CD4-positive, CD25-positive, alpha-beta regulatory T cell (primary cell): ENCODE measurements at regions not wholly inside any gene's neighbourhood (a gene's known extent, or its start where the extent isn't known, plus 50 kb on each side); places are given as distances from the start of the nearest gene placed in this dataset.
A peak's percentile ranks its signal among the peaks of the same experiment; 100 is the strongest.
"Not testable (repeated sequence)": the region's sequence is repeated elsewhere in the genome, so short reads cannot be mapped to it uniquely, and the experiment has no call there.

ENCODE experiments used
- ATAC-seq, 2 donors: fragments of 150-1000 bp; cut with Tn5 transposase; one replicate each; pipeline ENCODE4 v1.10.0; 2021; ENCODE audit warnings: low read depth in 2 of 2, moderate number of reproducible peaks in 2 of 2, moderate library complexity in 1 of 2
- DNase-seq, 3 donors: peaks; one replicate each; pipeline versions ENCODE4 v3.0.0 to v3.0.0-alpha.2; 2012 to 2022; ENCODE audit warnings: mixed read lengths in 1 of 3
- H3K27ac ChIP-seq: one replicate; pipeline ENCODE4 v1.7.0; 2013; ENCODE audit warnings: mild to moderate bottlenecking, low read length; ENCODE audit not compliant: insufficient read depth, poor library complexity, severe bottlenecking
- H3K27me3 ChIP-seq: one replicate; pipeline ENCODE4 v1.7.0; 2013; ENCODE audit warnings: low read length; ENCODE audit not compliant: control insufficient read depth, insufficient read depth
- H3K36me3 ChIP-seq: one replicate; pipeline ENCODE4 v1.7.0; 2013; ENCODE audit warnings: mild to moderate bottlenecking, low read length, moderate library complexity; ENCODE audit not compliant: control insufficient read depth, insufficient read depth
- H3K4me1 ChIP-seq: 2 replicates; pipeline ENCODE4 v1.7.0; 2013; ENCODE audit warnings: mild to moderate bottlenecking, low read length; ENCODE audit not compliant: insufficient read depth, control insufficient read depth, poor library complexity, severe bottlenecking
- H3K4me3 ChIP-seq: one replicate; pipeline ENCODE4 v1.7.0; 2013; ENCODE audit warnings: low read depth, mild to moderate bottlenecking, low read length, moderate library complexity
- H3K9me3 ChIP-seq, 2 experiments: 1 replicate in 1 of 2; 2 replicates in 1 of 2; pipeline ENCODE4 v1.7.0; 2013; ENCODE audit warnings: low read length in 2 of 2, mild to moderate bottlenecking in 1 of 2, moderate library complexity in 1 of 2; ENCODE audit not compliant: control insufficient read depth in 2 of 2
- H3K27ac Mint-ChIP-seq, 3 donors: one replicate each; pipeline ENCODE4 v1.8.0; 2020 to 2022; ENCODE audit warnings: mild to moderate bottlenecking in 3 of 3, mixed read lengths in 3 of 3, moderate library complexity in 2 of 3
- H3K27me3 Mint-ChIP-seq: one replicate; pipeline ENCODE4 v1.8.0; 2022; ENCODE audit warnings: mild to moderate bottlenecking, mixed read lengths
- H3K36me3 Mint-ChIP-seq: one replicate; pipeline ENCODE4 v1.8.0; 2020; ENCODE audit warnings: mixed read lengths
- H3K4me1 Mint-ChIP-seq, 4 donors: one replicate each; pipeline ENCODE4 v1.8.0; 2020 to 2022; ENCODE audit warnings: mixed read lengths in 4 of 4, mild to moderate bottlenecking in 1 of 4
- H3K4me3 Mint-ChIP-seq, 4 donors: one replicate each; pipeline ENCODE4 v1.8.0; 2020 to 2022; ENCODE audit warnings: mild to moderate bottlenecking in 4 of 4, mixed read lengths in 4 of 4, moderate library complexity in 3 of 4
- H3K9me3 Mint-ChIP-seq, 7 donors: one replicate each; pipeline ENCODE4 v1.8.0; 2020 to 2022; ENCODE audit warnings: mixed read lengths in 7 of 7, mild to moderate bottlenecking in 3 of 7, moderate library complexity in 2 of 7

- H3K27ac ChIP-seq = no peak overlapping the region
- no peaks in the 10 kb centered on the region for H3K27me3 ChIP-seq
- no peaks in the 10 kb centered on the region for H3K27me3 Mint-ChIP-seq
- no peak overlapping the region for H3K4me3 Mint-ChIP-seq
- H3K4me3 ChIP-seq = no peak overlapping the region
- no peaks in the 10 kb centered on the region for H3K36me3 ChIP-seq
- H3K36me3 Mint-ChIP-seq = no peaks in the 10 kb centered on the region
- DNase-seq = no peak
- no peak overlapping the region for H3K27ac Mint-ChIP-seq
- H3K4me1 Mint-ChIP-seq = no peaks in the 10 kb centered on the region
- ATAC-seq = no peak
- peaks cover 0 to 2% (median 0%) of the 10 kb centered on the region in 7 donors for H3K9me3 Mint-ChIP-seq
- H3K4me1 ChIP-seq = no peaks in the 10 kb centered on the region
- no peaks in the 10 kb centered on the region for H3K9me3 ChIP-seq
These were observed 266.4 kb upstream of the SFSWAP start for GRCh38 chr12:131444220-131445164.

GRCh38 chr12:131445184-131445774, 265.6 kb upstream of the SFSWAP start:
- peaks cover 0 to 2% (median 0%) of the 10 kb centered on the region in 7 donors for H3K9me3 Mint-ChIP-seq
- no peak overlapping the region for H3K27ac ChIP-seq
- H3K27ac Mint-ChIP-seq = no peak overlapping the region
- H3K4me3 ChIP-seq = no peak overlapping the region
- H3K36me3 ChIP-seq = no peaks in the 10 kb centered on the region
- no peaks in the 10 kb centered on the region for H3K4me1 Mint-ChIP-seq
- no peaks in the 10 kb centered on the region for H3K27me3 Mint-ChIP-seq
- no peaks in the 10 kb centered on the region for H3K9me3 ChIP-seq
- no peak overlapping the region for H3K4me3 Mint-ChIP-seq
- H3K4me1 ChIP-seq = no peaks in the 10 kb centered on the region
- no peak for DNase-seq
- ATAC-seq = no peak
- H3K36me3 Mint-ChIP-seq = no peaks in the 10 kb centered on the region
- H3K27me3 ChIP-seq = no peaks in the 10 kb centered on the region

GRCh38 chr12:131445795-131446194, 265.1 kb upstream of the SFSWAP start:
- Mint-ChIP-seq H3K4me1 (no peaks in the 10 kb centered on the region), H3K36me3 (no peaks in the 10 kb centered on the region), H3K27ac (no peak overlapping the region), H3K4me3 (no peak overlapping the region), H3K9me3 (peaks cover 0 to 2% (median 0%) of the 10 kb centered on the region in 7 donors), H3K27me3 (no peaks in the 10 kb centered on the region)
- H3K27me3 ChIP-seq = no peaks in the 10 kb centered on the region
- no peaks in the 10 kb centered on the region for H3K4me1 ChIP-seq
- no peak for ATAC-seq
- no peak for DNase-seq
- H3K36me3 ChIP-seq = no peaks in the 10 kb centered on the region
- H3K4me3 ChIP-seq = no peak overlapping the region
- H3K27ac ChIP-seq = no peak overlapping the region
- H3K9me3 ChIP-seq = no peaks in the 10 kb centered on the region

- H3K4me1 ChIP-seq, H3K36me3 Mint-ChIP-seq, H3K27ac ChIP-seq, H3K36me3 ChIP-seq, H3K27me3 ChIP-seq, H3K27ac Mint-ChIP-seq, H3K27me3 Mint-ChIP-seq, H3K9me3 ChIP-seq, ATAC-seq, H3K4me1 Mint-ChIP-seq, DNase-seq, H3K4me3 Mint-ChIP-seq, H3K4me3 ChIP-seq: not testable (repeated sequence)
- H3K9me3 Mint-ChIP-seq = peaks cover 0 to 10% (median 3%) of the 10 kb centered on the region in 7 donors
These were observed 263.3 kb upstream of the SFSWAP start for GRCh38 chr12:131447636-131448035.

- Histone ChIP-seq H3K36me3 (no peaks in the 10 kb centered on the region), H3K9me3 (no peaks in the 10 kb centered on the region), H3K4me1 (no peaks in the 10 kb centered on the region), H3K4me3 (no peak overlapping the region), H3K27ac (no peak overlapping the region), H3K27me3 (no peaks in the 10 kb centered on the region)
- ATAC-seq (no peak), DNase-seq (no peak)
- Mint-ChIP-seq H3K27me3 (peaks cover 4% of the 10 kb centered on the region), H3K4me3 (no peak overlapping the region), H3K9me3 (peaks cover 0 to 10% (median 3%) of the 10 kb centered on the region in 7 donors), H3K36me3 (no peaks in the 10 kb centered on the region), H3K27ac (no peak overlapping the region), H3K4me1 (no peaks in the 10 kb centered on the region)
These were observed 262.6 kb upstream of the SFSWAP start for GRCh38 chr12:131448254-131448795.

- H3K4me1 ChIP-seq = no peaks in the 10 kb centered on the region
- H3K4me3 ChIP-seq = no peak overlapping the region
- H3K27ac ChIP-seq = no peak overlapping the region
- DNase-seq = no peak
- Mint-ChIP-seq H3K9me3 (peaks cover 0 to 10% (median 3%) of the 10 kb centered on the region in 7 donors), H3K27ac (no peak overlapping the region), H3K4me3 (no peak overlapping the region), H3K4me1 (no peaks in the 10 kb centered on the region), H3K27me3 (peaks cover 4% of the 10 kb centered on the region), H3K36me3 (no peaks in the 10 kb centered on the region)
- no peak for ATAC-seq
- H3K9me3 ChIP-seq = no peaks in the 10 kb centered on the region
- H3K27me3 ChIP-seq = no peaks in the 10 kb centered on the region
- H3K36me3 ChIP-seq = no peaks in the 10 kb centered on the region
These were observed 261.9 kb upstream of the SFSWAP start for GRCh38 chr12:131449027-131449426.

- H3K4me1 ChIP-seq = no peaks in the 10 kb centered on the region
- H3K27me3 ChIP-seq = no peaks in the 10 kb centered on the region
- DNase-seq = peak in 1 of 3 donors; percentile 31
- peaks cover 13% of the 10 kb centered on the region for H3K27me3 Mint-ChIP-seq
- H3K4me1 Mint-ChIP-seq = no peaks in the 10 kb centered on the region
- H3K27ac Mint-ChIP-seq = no peak overlapping the region
- no peak for ATAC-seq
- no peaks in the 10 kb centered on the region for H3K36me3 ChIP-seq
- peaks cover 0 to 10% (median 3%) of the 10 kb centered on the region in 7 donors for H3K9me3 Mint-ChIP-seq
- H3K9me3 ChIP-seq = no peaks in the 10 kb centered on the region
- H3K27ac ChIP-seq = no peak overlapping the region
- no peak overlapping the region for H3K4me3 ChIP-seq
- no peaks in the 10 kb centered on the region for H3K36me3 Mint-ChIP-seq
- no peak overlapping the region for H3K4me3 Mint-ChIP-seq
These were observed 258.4 kb upstream of the SFSWAP start for GRCh38 chr12:131452444-131452860.
